SJSA1 (cell line): ENCODE measurements at regions not wholly inside any gene's neighbourhood (a gene's known extent, or its start where the extent isn't known, plus 50 kb on each side); places are given as distances from the start of the nearest gene placed in this dataset.

Experiments
- DNase-seq, 2 experiments: peaks; one replicate each; pipeline ENCODE4 v3.0.0-alpha.2; 2015 to 2020; ENCODE audit warnings: low spot score in 2 of 2, low read depth in 1 of 2
- H3K27ac ChIP-seq: fragments of 250-450 bp; sonication (Bioruptor Pico); 2 replicates; pipeline ENCODE4 v1.5.1; 2020; ENCODE audit warnings: mild to moderate bottlenecking, moderate library complexity
- H3K27me3 ChIP-seq: fragments of 250-450 bp; sonication (Bioruptor Pico); replicated peaks from 2 replicates; pipeline ENCODE4 v1.5.1; 2020; ENCODE audit warnings: mild to moderate bottlenecking, moderate library complexity
- H3K36me3 ChIP-seq: fragments of 250-450 bp; sonication (Bioruptor Pico); 2 replicates; pipeline ENCODE4 v1.5.1; 2020; ENCODE audit warnings: mild to moderate bottlenecking
- H3K4me1 ChIP-seq: fragments of 250-450 bp; sonication (Bioruptor Pico); replicated peaks from 2 replicates; pipeline ENCODE4 v1.6.1; 2021; ENCODE audit warnings: mild to moderate bottlenecking
- H3K4me3 ChIP-seq: fragments of 250-450 bp; sonication (Bioruptor Pico); 2 replicates; pipeline ENCODE4 v1.5.1; 2020; ENCODE audit warnings: mild to moderate bottlenecking
- H3K9me3 ChIP-seq: fragments of 250-450 bp; sonication (Bioruptor Pico); replicated peaks from 2 replicates; pipeline ENCODE4 v1.5.1; 2020; ENCODE audit warnings: mild to moderate bottlenecking

- Histone ChIP-seq H3K27ac (no peak overlapping the region), H3K36me3 (no peaks in the 10 kb centered on the region), H3K4me3 (no peak overlapping the region), H3K9me3 (peaks cover 2% of the 10 kb centered on the region; the same call in 1 of the 2 replicates), H3K4me1 (no peaks in the 10 kb centered on the region), H3K27me3 (no peaks in the 10 kb centered on the region)
- DNase-seq, result no peak
Measured at GRCh38 chr17:71363661-71364060, 757.2 kb upstream of the SOX9 start.

- Histone ChIP-seq H3K36me3 (no peaks in the 10 kb centered on the region), H3K27me3 (no peaks in the 10 kb centered on the region), H3K4me3 (no peak overlapping the region), H3K4me1 (no peaks in the 10 kb centered on the region), H3K27ac (no peak overlapping the region), H3K9me3 (no peaks in the 10 kb centered on the region)
- DNase-seq, result no peak
Measured at GRCh38 chr17:71371809-71372208, 749.0 kb upstream of the SOX9 start.

- no peaks in the 10 kb centered on the region for H3K27me3 ChIP-seq
- no peaks in the 10 kb centered on the region for H3K4me1 ChIP-seq
- no peak overlapping the region for H3K27ac ChIP-seq
- no peaks in the 10 kb centered on the region for H3K9me3 ChIP-seq
- H3K4me3 ChIP-seq, result no peak overlapping the region
- H3K36me3 ChIP-seq, result no peaks in the 10 kb centered on the region
- no peak for DNase-seq
Measured at GRCh38 chr17:71375948-71376347, 744.9 kb upstream of the SOX9 start.

- DNase-seq, result no peak
Measured at GRCh38 chr17:71376933-71377332, 743.9 kb upstream of the SOX9 start.

DNA sequence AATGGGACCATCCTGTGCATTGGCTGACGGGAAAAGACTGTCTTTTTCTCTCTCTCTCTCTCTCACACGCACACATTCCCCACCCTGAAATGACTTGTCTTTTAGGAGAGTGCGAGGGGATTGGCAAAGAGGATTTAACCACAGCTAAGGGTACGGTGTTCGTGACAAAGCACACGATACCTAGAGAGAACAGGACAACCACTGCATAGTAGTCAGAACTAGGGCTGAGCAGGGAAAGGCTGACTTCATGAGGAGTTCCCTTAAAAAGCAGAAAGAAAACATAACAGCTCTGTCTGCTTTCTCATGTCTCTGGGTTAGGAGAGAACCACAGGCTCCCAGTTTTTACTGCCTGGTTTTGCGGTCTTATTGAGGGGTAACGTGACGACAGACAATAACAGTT lies 742.8 kb upstream of the SOX9 start:
- H3K36me3 ChIP-seq, result no peaks in the 10 kb centered on the region
- H3K4me1 ChIP-seq, result no peaks in the 10 kb centered on the region
- DNase-seq, result no peak
- H3K4me3 ChIP-seq, result no peak overlapping the region
- no peak overlapping the region for H3K27ac ChIP-seq
- no peaks in the 10 kb centered on the region for H3K27me3 ChIP-seq
- no peaks in the 10 kb centered on the region for H3K9me3 ChIP-seq

More at GRCh38 chr17:71376933-71377332, 743.9 kb upstream of the SOX9 start:
- Histone ChIP-seq H3K36me3 (no peaks in the 10 kb centered on the region), H3K27me3 (no peaks in the 10 kb centered on the region), H3K4me1 (no peaks in the 10 kb centered on the region), H3K4me3 (no peak overlapping the region), H3K27ac (no peak overlapping the region), H3K9me3 (no peaks in the 10 kb centered on the region)

GRCh38 chr17:71378741-71379140 lies 742.1 kb upstream of the SOX9 start:
- no peak for DNase-seq
- Histone ChIP-seq H3K27me3 (no peaks in the 10 kb centered on the region), H3K36me3 (no peaks in the 10 kb centered on the region), H3K27ac (no peak overlapping the region), H3K4me3 (no peak overlapping the region), H3K9me3 (no peaks in the 10 kb centered on the region), H3K4me1 (no peaks in the 10 kb centered on the region)

GRCh38 chr17:71379512-71379911 lies 741.3 kb upstream of the SOX9 start:
- Histone ChIP-seq H3K27ac (no peak overlapping the region), H3K4me1 (no peaks in the 10 kb centered on the region), H3K9me3 (no peaks in the 10 kb centered on the region), H3K36me3 (no peaks in the 10 kb centered on the region), H3K4me3 (no peak overlapping the region), H3K27me3 (no peaks in the 10 kb centered on the region)
- DNase-seq, result no peak

GRCh38 chr17:71380535-71380934 lies 740.3 kb upstream of the SOX9 start:
- Histone ChIP-seq H3K9me3 (no peaks in the 10 kb centered on the region), H3K27ac (no peak overlapping the region), H3K4me1 (no peaks in the 10 kb centered on the region), H3K36me3 (no peaks in the 10 kb centered on the region), H3K27me3 (no peaks in the 10 kb centered on the region), H3K4me3 (no peak overlapping the region)
- DNase-seq, result no peak

GRCh38 chr17:71380936-71381335 lies 739.9 kb upstream of the SOX9 start:
- Histone ChIP-seq H3K9me3 (no peaks in the 10 kb centered on the region), H3K27me3 (no peaks in the 10 kb centered on the region), H3K4me3 (no peak overlapping the region), H3K27ac (no peak overlapping the region), H3K36me3 (no peaks in the 10 kb centered on the region), H3K4me1 (no peaks in the 10 kb centered on the region)
- no peak for DNase-seq

GRCh38 chr17:71383091-71383490 lies 737.7 kb upstream of the SOX9 start:
- Histone ChIP-seq H3K4me1 (no peaks in the 10 kb centered on the region), H3K9me3 (no peaks in the 10 kb centered on the region), H3K27ac (no peak overlapping the region), H3K4me3 (no peak overlapping the region), H3K27me3 (no peaks in the 10 kb centered on the region), H3K36me3 (no peaks in the 10 kb centered on the region)
- DNase-seq, result no peak

DNA sequence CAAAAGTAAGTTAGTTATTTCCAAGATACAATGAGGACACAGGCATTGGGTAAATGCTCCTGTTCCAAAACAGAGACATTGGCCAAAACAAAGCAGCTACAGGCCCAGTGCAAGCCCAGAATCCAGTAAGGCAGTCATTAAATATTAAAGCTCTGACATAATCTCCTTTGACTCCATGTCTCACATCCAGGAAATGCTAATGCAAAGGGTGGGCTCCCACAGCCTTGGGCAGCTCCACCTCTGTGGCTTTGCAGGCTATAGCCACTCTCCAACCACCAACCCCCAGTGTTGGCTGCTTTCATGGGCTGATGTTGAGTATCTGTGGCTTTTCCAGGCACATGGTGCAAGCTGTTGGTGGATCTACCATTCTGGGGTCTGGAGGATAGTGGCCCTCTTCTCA lies 733.4 kb upstream of the SOX9 start:
- Histone ChIP-seq H3K27me3 (no peaks in the 10 kb centered on the region; the same call in 1 of the 2 replicates), H3K4me3 (no peak overlapping the region), H3K4me1 (no peaks in the 10 kb centered on the region), H3K9me3 (no peaks in the 10 kb centered on the region), H3K27ac (no peak overlapping the region), H3K36me3 (no peaks in the 10 kb centered on the region)
- no peak for DNase-seq

DNA sequence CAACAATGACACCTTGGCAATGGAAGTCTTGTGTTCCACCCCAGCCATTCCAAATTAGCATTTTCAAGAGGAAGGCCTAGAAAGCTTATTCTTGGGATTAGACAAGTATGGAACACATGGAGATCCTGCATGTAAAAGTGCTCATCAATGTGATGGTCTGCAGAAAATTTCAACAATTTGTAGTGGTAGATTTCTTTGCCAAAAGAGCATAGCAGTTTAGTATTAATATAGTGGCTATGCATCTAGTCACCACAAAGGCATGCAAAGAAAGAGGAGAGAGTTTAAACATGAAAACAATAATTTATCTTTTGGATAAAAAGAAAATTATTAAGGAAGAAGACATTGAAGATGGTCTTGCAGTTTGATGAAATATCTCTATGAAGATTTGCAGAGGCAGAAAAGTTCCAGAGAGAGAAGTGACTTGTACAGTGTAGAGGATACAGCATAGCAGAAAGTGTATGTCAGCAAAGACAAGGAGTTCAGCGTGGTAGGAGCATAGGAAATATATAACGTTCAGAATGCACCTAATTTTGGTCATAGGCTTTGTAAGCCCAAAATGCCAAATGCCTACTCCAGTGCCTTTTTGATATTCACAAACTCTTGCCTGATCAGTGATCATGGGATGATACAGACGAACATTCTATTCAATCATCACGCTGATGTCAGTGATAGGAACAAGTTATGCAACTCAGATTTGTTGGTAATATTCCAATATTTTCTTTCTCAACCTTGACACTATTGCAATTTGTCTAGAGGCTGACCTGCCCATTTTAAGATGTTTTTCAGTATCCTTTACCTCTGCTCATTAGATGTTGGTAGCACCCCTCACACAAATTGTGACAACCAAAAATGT lies 727.9 kb upstream of the SOX9 start:
- Histone ChIP-seq H3K9me3 (no peaks in the 10 kb centered on the region), H3K4me3 (no peak overlapping the region), H3K27me3 (no peaks in the 10 kb centered on the region; the same call in 1 of the 2 replicates), H3K36me3 (no peaks in the 10 kb centered on the region), H3K27ac (no peak overlapping the region), H3K4me1 (no peaks in the 10 kb centered on the region)
- DNase-seq, result no peak

DNA sequence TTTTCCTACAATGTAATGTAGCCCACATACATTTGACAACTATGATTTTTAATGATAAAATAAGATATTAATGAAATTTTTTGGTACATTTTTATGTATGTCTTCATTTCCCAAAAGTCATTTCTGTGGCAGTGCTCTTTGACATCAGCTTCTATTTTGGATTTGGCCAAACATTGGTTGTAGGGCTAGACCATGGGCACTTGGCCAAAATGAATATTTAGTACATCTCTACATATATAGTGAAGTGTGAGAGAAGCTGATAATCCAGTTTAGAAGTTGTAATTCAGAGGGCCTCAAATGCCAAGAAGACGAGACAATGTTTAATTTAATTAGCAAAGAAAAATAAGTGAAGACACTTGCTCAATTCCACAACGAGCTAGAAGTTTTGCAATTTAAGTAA lies 724.9 kb upstream of the SOX9 start:
- no peaks in the 10 kb centered on the region for H3K36me3 ChIP-seq
- no peaks in the 10 kb centered on the region for H3K9me3 ChIP-seq
- no peaks in the 10 kb centered on the region; the same call in 1 of the 2 replicates for H3K27me3 ChIP-seq
- no peaks in the 10 kb centered on the region for H3K4me1 ChIP-seq
- no peak for DNase-seq
- H3K27ac ChIP-seq, result no peak overlapping the region
- H3K4me3 ChIP-seq, result no peak overlapping the region

- Histone ChIP-seq H3K9me3 (no peaks in the 10 kb centered on the region), H3K27ac (no peak overlapping the region), H3K4me1 (no peaks in the 10 kb centered on the region), H3K4me3 (no peak overlapping the region), H3K36me3 (no peaks in the 10 kb centered on the region), H3K27me3 (no peaks in the 10 kb centered on the region; the same call in 1 of the 2 replicates)
- DNase-seq, result no peak
Measured at GRCh38 chr17:71396711-71397110, 724.1 kb upstream of the SOX9 start.

DNA sequence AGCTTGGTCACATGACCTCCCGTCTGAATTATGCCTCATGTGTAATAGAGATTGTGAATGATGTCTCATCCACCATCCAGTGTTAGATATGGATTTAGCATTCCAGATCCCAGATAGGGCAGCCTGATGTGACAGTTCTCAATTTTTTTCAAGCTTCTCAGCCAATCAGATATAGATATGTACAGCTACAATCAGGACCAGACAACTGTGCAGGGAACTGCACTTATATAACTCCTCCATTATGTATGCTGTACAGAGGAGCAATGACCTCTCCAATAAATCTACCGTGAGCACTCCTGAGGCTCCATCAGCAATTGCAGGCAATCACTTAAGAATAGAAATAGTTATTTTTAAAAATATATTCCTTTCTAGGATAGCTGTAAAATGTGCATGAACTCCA lies 722.8 kb upstream of the SOX9 start:
- H3K36me3 ChIP-seq, result no peaks in the 10 kb centered on the region
- no peak overlapping the region for H3K4me3 ChIP-seq
- H3K27me3 ChIP-seq, result no peaks in the 10 kb centered on the region
- no peaks in the 10 kb centered on the region for H3K4me1 ChIP-seq
- H3K9me3 ChIP-seq, result no peaks in the 10 kb centered on the region
- no peak for DNase-seq
- no peak overlapping the region for H3K27ac ChIP-seq
